Breast epithelium (tissue), 4 donors: ENCODE measurements at regions not wholly inside any gene's neighbourhood (a gene's known extent, or its start where the extent isn't known, plus 50 kb on each side); places are given as distances from the start of the nearest gene placed in this dataset.

Experiments
- DNase-seq, 2 donors: peaks; one replicate each; pipeline ENCODE4 v3.0.0-alpha.2; 2019; ENCODE audit warnings: low spot score in 2 of 2
- H3K27ac ChIP-seq, 2 donors: fragments of 200-600 bp; sonication (generic) in 1 of 2; one replicate each; pipeline ENCODE4 v1.5.1; 2016 to 2019; ENCODE audit warnings: mild to moderate bottlenecking in 1 of 2
- H3K27me3 ChIP-seq, 2 donors: fragments of 200-600 bp; sonication (generic) in 1 of 2; one replicate each; pipeline versions ENCODE4 v1.5.1 to v1.6.0; 2017 to 2019; ENCODE audit warnings: control low read depth in 1 of 2, mild to moderate bottlenecking in 1 of 2
- H3K36me3 ChIP-seq: fragments of 200-600 bp; one replicate; pipeline ENCODE4 v1.5.1; 2019
- H3K4me1 ChIP-seq, 2 donors: fragments of 200-600 bp; sonication (generic); one replicate each; pipeline ENCODE4 v1.5.1; 2016 to 2019; ENCODE audit warnings: control low read depth in 1 of 2
- H3K4me3 ChIP-seq, 3 donors: fragments of 200-600 bp; sonication (generic); 1 replicate in 2 of 3; 2 replicates in 1 of 3; pipeline ENCODE4 v1.5.1; 2016 to 2019; ENCODE audit warnings: mild to moderate bottlenecking in 3 of 3, moderate library complexity in 2 of 3
- H3K9me3 ChIP-seq, 2 donors: fragments of 200-600 bp; sonication (generic) in 1 of 2; one replicate each; pipeline ENCODE4 v1.5.1; 2016 to 2019; ENCODE audit warnings: control low read depth in 1 of 2
- CTCF ChIP-seq, 3 donors: fragments of 450-650 bp; IDR thresholded peaks; one replicate each; pipeline ENCODE4 v1.5.1; 2016 to 2017; ENCODE audit warnings: antibody characterized with exemption in 3 of 3, mild to moderate bottlenecking in 3 of 3, moderate library complexity in 3 of 3
- POLR2A ChIP-seq: fragments of 450-650 bp; IDR thresholded peaks from one replicate; pipeline ENCODE4 v1.6.1; 2016; ENCODE audit warnings: antibody characterized with exemption, mild to moderate bottlenecking, moderate library complexity
- POLR2AphosphoS5 ChIP-seq, 3 donors: sonication (generic); formaldehyde crosslinking; IDR thresholded peaks; one replicate each; pipeline ENCODE4 v1.6.1; 2017; ENCODE audit warnings: antibody characterized with exemption in 3 of 3
- intact Hi-C: fragments of 100-400 bp; cut with DNase I; formaldehyde crosslinking; loops from one replicate; pipeline ENCODE4 v1.15.1; 2023; ENCODE audit warnings: low total_unique reads

GRCh38 chr1:193763266-193763665, 576.9 kb upstream of the B3GALT2 start:
- no peak overlapping the region for H3K27ac ChIP-seq
- no peaks in the 10 kb centered on the region for H3K27me3 ChIP-seq
- H3K9me3 ChIP-seq: no peaks in the 10 kb centered on the region
- H3K4me1 ChIP-seq: no peaks in the 10 kb centered on the region
- intact Hi-C loops: no loop called here
- TF ChIP-seq CTCF (IDR thresholded peaks at IDR 0.05) (no peak), POLR2A (no peak), POLR2AphosphoS5 (IDR thresholded peaks at IDR 0.05) (no peak)
- H3K4me3 ChIP-seq: no peak overlapping the region
- DNase-seq: no peak
- H3K36me3 ChIP-seq: no peaks in the 10 kb centered on the region

- H3K36me3 ChIP-seq: no peaks in the 10 kb centered on the region
- TF ChIP-seq POLR2AphosphoS5 (IDR thresholded peaks at IDR 0.05) (no peak), POLR2A (no peak), CTCF (IDR thresholded peaks at IDR 0.05) (no peak)
- intact Hi-C loops: no loop called here
- H3K4me1 ChIP-seq: no peaks in the 10 kb centered on the region
- H3K4me3 ChIP-seq: no peak overlapping the region
- no peaks in the 10 kb centered on the region for H3K9me3 ChIP-seq
- H3K27me3 ChIP-seq: no peaks in the 10 kb centered on the region
- no peak for DNase-seq
- no peak overlapping the region for H3K27ac ChIP-seq
Observed at GRCh38 chr1:193762236-193762635, 575.8 kb upstream of the B3GALT2 start.

- Histone ChIP-seq H3K4me3 (no peak overlapping the region), H3K27me3 (no peaks in the 10 kb centered on the region), H3K27ac (no peak overlapping the region), H3K36me3 (no peaks in the 10 kb centered on the region), H3K9me3 (no peaks in the 10 kb centered on the region), H3K4me1 (no peaks in the 10 kb centered on the region)
- intact Hi-C loops: no loop called here
- DNase-seq: no peak
- TF ChIP-seq POLR2AphosphoS5 (IDR thresholded peaks at IDR 0.05) (no peak), POLR2A (no peak), CTCF (IDR thresholded peaks at IDR 0.05) (no peak)
Observed at GRCh38 chr1:193755441-193755840, 569.0 kb upstream of the B3GALT2 start.

- Histone ChIP-seq H3K36me3 (no peaks in the 10 kb centered on the region), H3K4me1 (no peaks in the 10 kb centered on the region), H3K27ac (no peak overlapping the region), H3K9me3 (no peaks in the 10 kb centered on the region), H3K27me3 (no peaks in the 10 kb centered on the region), H3K4me3 (no peak overlapping the region)
- intact Hi-C loops: no loop called here
- DNase-seq: no peak
- no peak for TF ChIP-seq CTCF (IDR thresholded peaks at IDR 0.05)
- no peak for TF ChIP-seq POLR2AphosphoS5 (IDR thresholded peaks at IDR 0.05)
- TF ChIP-seq POLR2A: no peak
Observed at GRCh38 chr1:193754732-193755427, 568.5 kb upstream of the B3GALT2 start.

GRCh38 chr1:193754151-193754550, 567.7 kb upstream of the B3GALT2 start:
- Histone ChIP-seq H3K9me3 (no peaks in the 10 kb centered on the region), H3K27me3 (no peaks in the 10 kb centered on the region), H3K36me3 (no peaks in the 10 kb centered on the region), H3K27ac (no peak overlapping the region), H3K4me1 (no peaks in the 10 kb centered on the region), H3K4me3 (no peak overlapping the region)
- no peak for DNase-seq
- TF ChIP-seq POLR2A (no peak), CTCF (IDR thresholded peaks at IDR 0.05) (no peak), POLR2AphosphoS5 (IDR thresholded peaks at IDR 0.05) (no peak)
- intact Hi-C loops: no loop called here
